ENCODE measurements at regions not wholly inside any gene's neighbourhood (a gene's known extent, or its start where the extent isn't known, plus 50 kb on each side); places are given as distances from the start of the nearest gene placed in this dataset.

DNA sequence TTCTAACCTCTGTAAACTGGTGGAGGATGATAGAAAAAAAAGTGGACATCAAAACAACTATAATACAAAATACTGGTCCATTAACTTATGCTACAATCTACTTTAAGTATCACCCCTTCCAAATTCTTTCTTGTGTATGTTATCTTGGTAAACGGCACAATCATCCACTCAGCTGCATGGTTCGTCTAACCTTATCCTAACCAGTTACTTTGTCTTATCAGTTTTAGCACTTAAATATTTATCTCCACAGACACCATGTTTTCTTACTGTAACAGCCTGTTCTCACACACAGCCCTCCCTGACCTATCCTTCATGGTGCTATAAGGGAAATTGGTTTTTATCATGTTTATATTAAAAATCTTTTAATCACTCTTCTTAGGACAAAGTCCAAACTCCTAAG lies 157.2 kb downstream of the PTGER3 start (continued):
- no peak for TF ChIP-seq POLR2AphosphoS5 (IDR thresholded peaks at IDR 0.05; ENCODE audit: low read depth, low read length)

DNA sequence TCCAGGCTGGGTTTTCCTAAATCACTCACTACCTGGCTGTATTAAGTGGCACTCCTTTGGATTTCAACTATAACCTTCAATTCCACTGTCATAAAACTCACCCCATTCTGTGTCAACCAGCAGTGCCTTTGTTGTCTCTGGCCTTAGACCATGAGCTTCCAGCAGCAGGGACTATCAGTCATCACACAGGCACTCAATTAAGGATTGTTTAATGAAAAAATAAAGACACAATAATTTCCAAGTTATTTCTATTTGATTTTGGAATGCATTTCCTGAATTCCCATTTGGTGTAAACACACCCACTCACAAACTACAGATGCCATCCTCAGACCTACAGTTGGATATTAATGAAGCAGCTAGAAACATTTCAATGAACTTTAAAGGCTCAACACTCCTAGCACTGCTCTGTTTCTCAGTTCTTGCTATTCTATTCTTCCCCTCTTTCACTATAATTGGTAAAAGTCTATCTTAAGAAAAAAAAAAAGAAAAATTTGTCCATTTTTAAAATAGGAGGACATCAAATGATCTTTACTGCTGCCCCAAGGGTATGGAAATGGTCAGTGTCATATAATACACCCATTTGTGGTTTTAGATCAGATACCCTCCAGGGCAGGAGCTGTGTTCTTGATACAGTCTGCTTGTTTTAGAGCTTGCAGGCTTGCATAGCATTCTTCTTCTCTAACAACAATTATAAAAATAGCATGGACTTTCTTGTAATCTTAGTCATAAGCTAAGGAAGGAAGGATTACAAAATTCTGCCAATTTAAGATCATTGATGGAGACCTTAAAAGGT lies 156.4 kb downstream of the PTGER3 start:
- H3K9me3 ChIP-seq (ENCODE audit: control insufficient read depth in 1 of 2, insufficient read depth in 1 of 2, low read depth in 1 of 2, low read length in 2 of 2): no peaks in the 10 kb centered on the region
- intact Hi-C loops (cut with micrococcal nuclease): no loop called here
- no peak overlapping the region for H2AFZ ChIP-seq (ENCODE audit: low read depth, low read length, poor library complexity, severe bottlenecking)
- ChIA-PET CTCF (no interaction called here), RAD21 (ENCODE audit: low non-redundant PET in 1 of 2, low total read pairs in 2 of 2, uncharacterized antibody in 2 of 2, unreplicated experiment in 2 of 2) (no interaction called here), POLR2A (no interaction called here)
- no peak overlapping the region for H3K27ac ChIP-seq (ENCODE audit: low read depth, low read length)
- no peaks in the 10 kb centered on the region for H4K20me1 ChIP-seq (ENCODE audit: insufficient read depth)
- peaks cover 14% of the 10 kb centered on the region; the same call in 1 of the 2 replicates for H3K27me3 ChIP-seq (ENCODE audit: insufficient read depth, low read length)
- no peaks in the 10 kb centered on the region for H3K79me2 ChIP-seq (ENCODE audit: insufficient read depth, low read length)
- ATAC-seq: no peak
- no TSS peak for BruUV-seq (replicated peaks)
- no peaks in the 10 kb centered on the region for H3K4me1 ChIP-seq (ENCODE audit: control insufficient read depth in 1 of 2, insufficient read depth in 2 of 2, low read length in 2 of 2)
- TF ChIP-seq, protein P1, sequence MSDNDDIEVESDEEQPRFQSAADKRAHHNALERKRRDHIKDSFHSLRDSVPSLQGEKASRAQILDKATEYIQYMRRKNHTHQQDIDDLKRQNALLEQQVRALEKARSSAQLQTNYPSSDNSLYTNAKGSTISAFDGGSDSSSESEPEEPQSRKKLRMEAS (IDR thresholded peaks at IDR 0.05): no peak
- TF ChIP-seq EZH2phosphoT487 (IDR thresholded peaks at IDR 0.05; ENCODE audit: borderline replicate concordance) (no peak), TCF7L2 (IDR thresholded peaks at IDR 0.05; ENCODE audit: borderline replicate concordance, extremely low read depth, insufficient read depth, insufficient read length) (no peak), ELF1 (IDR thresholded peaks at IDR 0.05; ENCODE audit: borderline replicate concordance, low read depth) (no peak), EGR1 (IDR thresholded peaks at IDR 0.05; ENCODE audit: low read depth) (no peak), EZH2 (IDR thresholded peaks at IDR 0.05) (no peak), POLR2A (IDR thresholded peaks at IDR 0.05; ENCODE audit: borderline replicate concordance, extremely low read depth, insufficient read depth, insufficient read length) (no peak), POLR2AphosphoS5 (IDR thresholded peaks at IDR 0.05; ENCODE audit: low read depth, low read length) (no peak), RAD21 (IDR thresholded peaks at IDR 0.05; ENCODE audit: low read depth) (no peak), CBX3 (IDR thresholded peaks at IDR 0.05; ENCODE audit: low read depth) (no peak)
- TF ChIP-seq, protein P2, sequence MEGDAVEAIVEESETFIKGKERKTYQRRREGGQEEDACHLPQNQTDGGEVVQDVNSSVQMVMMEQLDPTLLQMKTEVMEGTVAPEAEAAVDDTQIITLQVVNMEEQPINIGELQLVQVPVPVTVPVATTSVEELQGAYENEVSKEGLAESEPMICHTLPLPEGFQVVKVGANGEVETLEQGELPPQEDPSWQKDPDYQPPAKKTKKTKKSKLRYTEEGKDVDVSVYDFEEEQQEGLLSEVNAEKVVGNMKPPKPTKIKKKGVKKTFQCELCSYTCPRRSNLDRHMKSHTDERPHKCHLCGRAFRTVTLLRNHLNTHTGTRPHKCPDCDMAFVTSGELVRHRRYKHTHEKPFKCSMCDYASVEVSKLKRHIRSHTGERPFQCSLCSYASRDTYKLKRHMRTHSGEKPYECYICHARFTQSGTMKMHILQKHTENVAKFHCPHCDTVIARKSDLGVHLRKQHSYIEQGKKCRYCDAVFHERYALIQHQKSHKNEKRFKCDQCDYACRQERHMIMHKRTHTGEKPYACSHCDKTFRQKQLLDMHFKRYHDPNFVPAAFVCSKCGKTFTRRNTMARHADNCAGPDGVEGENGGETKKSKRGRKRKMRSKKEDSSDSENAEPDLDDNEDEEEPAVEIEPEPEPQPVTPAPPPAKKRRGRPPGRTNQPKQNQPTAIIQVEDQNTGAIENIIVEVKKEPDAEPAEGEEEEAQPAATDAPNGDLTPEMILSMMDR (IDR thresholded peaks at IDR 0.05 in 2 of 3, conservative IDR thresholded peaks at IDR 0.05 in 1 of 3; ENCODE audit: borderline replicate concordance in 1 of 3, insufficient read depth in 1 of 3, low read depth in 2 of 3, low read length in 2 of 3): no peak
- TF ChIP-seq, protein P3, sequence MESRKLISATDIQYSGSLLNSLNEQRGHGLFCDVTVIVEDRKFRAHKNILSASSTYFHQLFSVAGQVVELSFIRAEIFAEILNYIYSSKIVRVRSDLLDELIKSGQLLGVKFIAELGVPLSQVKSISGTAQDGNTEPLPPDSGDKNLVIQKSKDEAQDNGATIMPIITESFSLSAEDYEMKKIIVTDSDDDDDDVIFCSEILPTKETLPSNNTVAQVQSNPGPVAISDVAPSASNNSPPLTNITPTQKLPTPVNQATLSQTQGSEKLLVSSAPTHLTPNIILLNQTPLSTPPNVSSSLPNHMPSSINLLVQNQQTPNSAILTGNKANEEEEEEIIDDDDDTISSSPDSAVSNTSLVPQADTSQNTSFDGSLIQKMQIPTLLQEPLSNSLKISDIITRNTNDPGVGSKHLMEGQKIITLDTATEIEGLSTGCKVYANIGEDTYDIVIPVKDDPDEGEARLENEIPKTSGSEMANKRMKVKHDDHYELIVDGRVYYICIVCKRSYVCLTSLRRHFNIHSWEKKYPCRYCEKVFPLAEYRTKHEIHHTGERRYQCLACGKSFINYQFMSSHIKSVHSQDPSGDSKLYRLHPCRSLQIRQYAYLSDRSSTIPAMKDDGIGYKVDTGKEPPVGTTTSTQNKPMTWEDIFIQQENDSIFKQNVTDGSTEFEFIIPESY (IDR thresholded peaks at IDR 0.05; ENCODE audit: extremely low read depth, insufficient replicate concordance, low read length): no peak
- TF ChIP-seq, protein P4, sequence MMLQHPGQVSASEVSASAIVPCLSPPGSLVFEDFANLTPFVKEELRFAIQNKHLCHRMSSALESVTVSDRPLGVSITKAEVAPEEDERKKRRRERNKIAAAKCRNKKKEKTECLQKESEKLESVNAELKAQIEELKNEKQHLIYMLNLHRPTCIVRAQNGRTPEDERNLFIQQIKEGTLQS (IDR thresholded peaks at IDR 0.05): no peak
- H3K36me3 ChIP-seq (ENCODE audit: control insufficient read depth in 1 of 2, insufficient read depth in 2 of 2, low read length in 2 of 2): no peaks in the 10 kb centered on the region
- DNase-seq (ENCODE audit: low read depth, low spot score): no peak
- H3K9me2 ChIP-seq (ENCODE audit: insufficient read depth): no peaks in the 10 kb centered on the region
- H3K4me2 ChIP-seq (ENCODE audit: low read length): no peak overlapping the region
- H3K4me3 ChIP-seq (replicated peaks in 1 of 2; ENCODE audit: low read depth in 1 of 2, low read length in 2 of 2): no peak overlapping the region
- no peak overlapping the region for H3K9ac ChIP-seq (ENCODE audit: low read length)

Measured in HCT116 (cell line).